Caco-2 (cell line): ENCODE measurements at regions not wholly inside any gene's neighbourhood (a gene's known extent, or its start where the extent isn't known, plus 50 kb on each side); places are given as distances from the start of the nearest gene placed in this dataset.

Source experiments
- BruUV-seq: library from RNA; stranded (reverse); fragments of 400-500 nt; replicated peaks from 2 replicates; lab custom pipeline; 2021; lab: Mats Ljungman, UMichigan
- CTCF ChIA-PET: fragments of 300-600 bp; sonication (Branson Sonifier 250); formaldehyde crosslinking; loops from one replicate; lab custom pipeline; 2022; ENCODE audit warnings: antibody characterized with exemption; lab: Charles Lee
- POLR2A ChIA-PET: fragments of 300-600 bp; sonication (Branson Sonifier 250); formaldehyde crosslinking; loops from one replicate; lab custom pipeline; 2022; ENCODE audit warnings: antibody characterized with exemption; lab: Charles Lee
- DNase-seq, 2 experiments: peaks; one replicate each; pipeline versions ENCODE4 v3.0.0 to v3.0.0-alpha.2; 2020 to 2022
- H3K27me3 ChIP-seq: replicated peaks from 2 replicates; pipeline ENCODE4 v1.6.0; 2011; ENCODE audit warnings: low read length; ENCODE audit not compliant: control insufficient read depth, insufficient read depth
- H3K36me3 ChIP-seq: 2 replicates; pipeline ENCODE4 v1.5.1; 2011; ENCODE audit warnings: low read length; ENCODE audit not compliant: control insufficient read depth, insufficient read depth
- H3K4me1 ChIP-seq: fragments of 250-450 bp; sonication (Bioruptor Pico); 2 replicates; pipeline ENCODE4 v1.5.1; 2020; ENCODE audit warnings: mild to moderate bottlenecking
- H3K4me3 ChIP-seq: 2 replicates; pipeline ENCODE4 v1.5.1; 2011; ENCODE audit warnings: low read depth, mild to moderate bottlenecking, control low read depth, low read length
- H3K9me3 ChIP-seq: fragments of 250-450 bp; sonication (Bioruptor Pico); 2 replicates; pipeline ENCODE4 v1.5.1; 2020; ENCODE audit warnings: mild to moderate bottlenecking, moderate library complexity
- H3K27ac Mint-ChIP-seq: one replicate; pipeline ENCODE4 v1.8.0; 2022; ENCODE audit warnings: mixed read lengths; ENCODE audit not compliant: unreplicated experiment
- H3K27me3 Mint-ChIP-seq: one replicate; pipeline ENCODE4 v1.8.0; 2022; ENCODE audit warnings: mixed read lengths; ENCODE audit not compliant: insufficient read depth, unreplicated experiment
- H3K36me3 Mint-ChIP-seq: one replicate; pipeline ENCODE4 v1.8.0; 2022; ENCODE audit warnings: mild to moderate bottlenecking, mixed read lengths; ENCODE audit not compliant: insufficient read depth, unreplicated experiment
- H3K4me1 Mint-ChIP-seq: one replicate; pipeline ENCODE4 v1.8.0; 2022; ENCODE audit warnings: low read depth, mixed read lengths; ENCODE audit not compliant: unreplicated experiment
- H3K4me3 Mint-ChIP-seq: one replicate; pipeline ENCODE4 v1.8.0; 2022; ENCODE audit warnings: mild to moderate bottlenecking, moderate library complexity, mixed read lengths; ENCODE audit not compliant: unreplicated experiment
- H3K9me3 Mint-ChIP-seq: one replicate; pipeline ENCODE4 v1.8.0; 2022; ENCODE audit warnings: mixed read lengths; ENCODE audit not compliant: unreplicated experiment
- intact Hi-C: fragments of 100-400 bp; cut with micrococcal nuclease; formaldehyde crosslinking; loops from one replicate; pipeline ENCODE4 v1.10.0; 2022; ENCODE audit not compliant: unreplicated experiment
- TF ChIP-seq, protein P1 (sequence below), 2 experiments: fragments of 200-600 bp in 1 of 2; IDR thresholded peaks; 1 replicate in 1 of 2; 2 replicates in 1 of 2; pipeline versions ENCODE4 v1.5.1 to v1.8.0; 2011 to 2022; ENCODE audit warnings: antibody characterized with exemption in 1 of 2, control low read depth in 1 of 2, inconsistent platforms in 1 of 2, low read depth in 1 of 2, low read length in 1 of 2, mild to moderate bottlenecking in 1 of 2, moderate library complexity in 1 of 2; ENCODE audit not compliant: insufficient read depth in 1 of 2, severe bottlenecking in 1 of 2, unreplicated experiment in 1 of 2

DNA sequence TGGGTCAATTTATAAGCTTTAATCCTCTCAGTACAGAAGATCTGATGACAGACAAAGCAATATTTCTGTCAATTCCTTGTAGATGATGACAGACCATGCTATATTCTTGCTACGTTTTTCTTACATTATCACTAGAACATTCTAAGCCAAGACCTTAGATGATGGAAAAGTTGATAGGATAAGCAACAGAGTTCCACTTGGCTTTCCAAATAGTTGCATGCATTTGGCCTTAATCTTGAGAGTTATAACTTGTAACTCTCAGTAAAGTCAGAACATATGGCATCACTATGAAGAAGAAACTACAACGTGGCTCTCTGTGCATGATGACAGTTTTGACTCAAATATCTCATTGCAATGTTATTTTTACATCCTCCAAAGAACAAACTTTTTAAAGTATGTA lies 544.3 kb upstream of the LRRC4C start:
- H3K9me3 Mint-ChIP-seq = no peaks in the 10 kb centered on the region
- H3K27ac Mint-ChIP-seq = no peak overlapping the region
- intact Hi-C loops = no loop called here
- H3K4me1 Mint-ChIP-seq = no peaks in the 10 kb centered on the region
- no peaks in the 10 kb centered on the region for H3K36me3 ChIP-seq
- ChIA-PET CTCF (no interaction called here), POLR2A (no interaction called here)
- no peaks in the 10 kb centered on the region for H3K4me1 ChIP-seq
- no peaks in the 10 kb centered on the region for H3K9me3 ChIP-seq
- no peak overlapping the region for H3K4me3 ChIP-seq
- H3K36me3 Mint-ChIP-seq = no peaks in the 10 kb centered on the region
- no peak overlapping the region for H3K4me3 Mint-ChIP-seq
- no peak for DNase-seq
- H3K27me3 Mint-ChIP-seq = no peaks in the 10 kb centered on the region
- TF ChIP-seq, protein P1, sequence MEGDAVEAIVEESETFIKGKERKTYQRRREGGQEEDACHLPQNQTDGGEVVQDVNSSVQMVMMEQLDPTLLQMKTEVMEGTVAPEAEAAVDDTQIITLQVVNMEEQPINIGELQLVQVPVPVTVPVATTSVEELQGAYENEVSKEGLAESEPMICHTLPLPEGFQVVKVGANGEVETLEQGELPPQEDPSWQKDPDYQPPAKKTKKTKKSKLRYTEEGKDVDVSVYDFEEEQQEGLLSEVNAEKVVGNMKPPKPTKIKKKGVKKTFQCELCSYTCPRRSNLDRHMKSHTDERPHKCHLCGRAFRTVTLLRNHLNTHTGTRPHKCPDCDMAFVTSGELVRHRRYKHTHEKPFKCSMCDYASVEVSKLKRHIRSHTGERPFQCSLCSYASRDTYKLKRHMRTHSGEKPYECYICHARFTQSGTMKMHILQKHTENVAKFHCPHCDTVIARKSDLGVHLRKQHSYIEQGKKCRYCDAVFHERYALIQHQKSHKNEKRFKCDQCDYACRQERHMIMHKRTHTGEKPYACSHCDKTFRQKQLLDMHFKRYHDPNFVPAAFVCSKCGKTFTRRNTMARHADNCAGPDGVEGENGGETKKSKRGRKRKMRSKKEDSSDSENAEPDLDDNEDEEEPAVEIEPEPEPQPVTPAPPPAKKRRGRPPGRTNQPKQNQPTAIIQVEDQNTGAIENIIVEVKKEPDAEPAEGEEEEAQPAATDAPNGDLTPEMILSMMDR (IDR thresholded peaks at IDR 0.05; ENCODE audit: insufficient read depth in 1 of 2, low read depth in 1 of 2, low read length in 1 of 2, severe bottlenecking in 1 of 2, unreplicated experiment in 1 of 2) = no peak
- no peaks in the 10 kb centered on the region for H3K27me3 ChIP-seq
- BruUV-seq = no TSS peak

DNA sequence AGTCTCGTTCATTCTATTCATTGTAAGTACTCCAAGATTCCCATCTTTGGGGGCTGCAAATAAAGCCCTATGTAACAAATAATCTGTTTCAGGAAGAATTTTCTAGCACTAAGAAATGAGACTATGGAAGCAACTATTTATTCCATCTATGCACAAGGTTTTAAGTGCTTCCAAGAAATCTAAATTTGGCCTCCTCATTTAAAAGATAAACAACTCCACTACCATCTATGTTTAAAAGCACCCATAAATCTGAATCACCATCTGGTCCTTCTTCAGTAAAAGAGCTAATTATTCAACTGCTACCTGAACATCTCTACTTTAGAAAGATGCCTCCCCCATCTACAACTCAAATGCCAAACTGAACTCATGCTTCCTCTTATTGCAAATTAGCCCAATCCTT lies 547.3 kb upstream of the LRRC4C start:
- Histone ChIP-seq H3K27me3 (no peaks in the 10 kb centered on the region), H3K9me3 (no peaks in the 10 kb centered on the region), H3K36me3 (no peaks in the 10 kb centered on the region), H3K4me1 (no peaks in the 10 kb centered on the region), H3K4me3 (no peak overlapping the region)
- Mint-ChIP-seq H3K36me3 (no peaks in the 10 kb centered on the region), H3K9me3 (no peaks in the 10 kb centered on the region), H3K27ac (no peak overlapping the region), H3K4me1 (no peaks in the 10 kb centered on the region), H3K4me3 (no peak overlapping the region), H3K27me3 (no peaks in the 10 kb centered on the region)
- DNase-seq = no peak
- TF ChIP-seq, protein P1 (IDR thresholded peaks at IDR 0.05; ENCODE audit: insufficient read depth in 1 of 2, low read depth in 1 of 2, low read length in 1 of 2, severe bottlenecking in 1 of 2, unreplicated experiment in 1 of 2) = no peak
- ChIA-PET CTCF (no interaction called here), POLR2A (no interaction called here)
- intact Hi-C loops = no loop called here
- no TSS peak for BruUV-seq

DNA sequence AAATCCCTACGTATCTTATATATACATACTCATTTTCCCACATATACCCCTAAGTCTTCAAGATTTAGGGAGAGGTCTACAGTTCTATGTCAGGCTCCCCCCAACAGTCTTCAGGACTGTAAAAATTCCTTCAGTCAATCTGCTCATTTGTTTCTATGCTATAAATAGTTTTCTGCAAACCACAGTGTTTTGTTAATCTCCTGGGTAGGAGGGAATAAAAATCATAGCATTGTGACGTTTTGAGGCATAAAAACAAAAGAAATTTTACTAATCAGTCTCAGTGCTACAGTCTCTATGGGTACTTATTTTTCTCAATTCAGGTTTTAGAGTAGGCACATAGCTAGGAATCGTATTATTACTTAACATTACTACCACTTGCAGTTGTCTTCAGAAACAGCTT lies 552.8 kb upstream of the LRRC4C start:
- no peaks in the 10 kb centered on the region for H3K27me3 Mint-ChIP-seq
- ChIA-PET POLR2A (no interaction called here), CTCF (no interaction called here)
- intact Hi-C loops = no loop called here
- Histone ChIP-seq H3K27me3 (no peaks in the 10 kb centered on the region), H3K36me3 (no peaks in the 10 kb centered on the region), H3K4me3 (no peak overlapping the region), H3K4me1 (no peaks in the 10 kb centered on the region; the same call in 1 of the 2 replicates), H3K9me3 (no peaks in the 10 kb centered on the region)
- no peak overlapping the region for H3K4me3 Mint-ChIP-seq
- BruUV-seq = no TSS peak
- no peaks in the 10 kb centered on the region for H3K4me1 Mint-ChIP-seq
- H3K27ac Mint-ChIP-seq = no peak overlapping the region
- no peaks in the 10 kb centered on the region for H3K36me3 Mint-ChIP-seq
- no peak for DNase-seq
- H3K9me3 Mint-ChIP-seq = no peaks in the 10 kb centered on the region
- TF ChIP-seq, protein P1 (IDR thresholded peaks at IDR 0.05; ENCODE audit: insufficient read depth in 1 of 2, low read depth in 1 of 2, low read length in 1 of 2, severe bottlenecking in 1 of 2, unreplicated experiment in 1 of 2) = no peak
